CD14-positive monocyte (primary cell): ENCODE measurements at regions not wholly inside any gene's neighbourhood (a gene's known extent, or its start where the extent isn't known, plus 50 kb on each side); places are given as distances from the start of the nearest gene placed in this dataset.

Experiments
- DNase-seq, 3 donors: peaks; one replicate each; pipeline ENCODE4 v3.0.0-alpha.2; 2011 to 2022
- H2AFZ ChIP-seq: 2 replicates; pipeline ENCODE4 v1.6.0; 2012; ENCODE audit warnings: mild to moderate bottlenecking, low read depth, low read length, inconsistent platforms; ENCODE audit not compliant: insufficient read depth, poor library complexity, severe bottlenecking
- H3K27ac ChIP-seq, 2 donors: 1 replicate in 1 of 2; 2 replicates in 1 of 2; pipeline ENCODE4 v1.5.1; 2012 to 2013; ENCODE audit warnings: low read length in 2 of 2, control low read depth in 1 of 2, inconsistent platforms in 1 of 2, low read depth in 1 of 2, mild to moderate bottlenecking in 1 of 2
- H3K27me3 ChIP-seq, 2 donors: one replicate each; pipeline versions ENCODE4 v1.6.0 to v1.6.1; 2011 to 2013; ENCODE audit warnings: low read length in 2 of 2; ENCODE audit not compliant: control insufficient read depth in 2 of 2, insufficient read depth in 2 of 2
- H3K36me3 ChIP-seq, 2 donors: replicated peaks in 1 of 2; 1 replicate in 1 of 2; 2 replicates in 1 of 2; pipeline versions ENCODE4 v1.5.1 to v1.6.1; 2012 to 2013; ENCODE audit warnings: low read length in 2 of 2, control low read depth in 1 of 2, inconsistent platforms in 1 of 2, mild to moderate bottlenecking in 1 of 2; ENCODE audit not compliant: insufficient read depth in 2 of 2, control insufficient read depth in 1 of 2
- H3K4me1 ChIP-seq, 2 donors: 1 replicate in 1 of 2; 2 replicates in 1 of 2; pipeline versions ENCODE4 v1.5.1 to v1.6.1; 2012 to 2013; ENCODE audit warnings: low read length in 2 of 2, control low read depth in 1 of 2, inconsistent platforms in 1 of 2, mild to moderate bottlenecking in 1 of 2, moderate library complexity in 1 of 2; ENCODE audit not compliant: insufficient read depth in 2 of 2, control insufficient read depth in 1 of 2
- H3K4me2 ChIP-seq: replicated peaks from 2 replicates; pipeline ENCODE3; 2012; ENCODE audit warnings: low read length, moderate library complexity, mild to moderate bottlenecking; ENCODE audit not compliant: poor library complexity, severe bottlenecking; ENCODE audit errors: extremely low read depth
- H3K4me3 ChIP-seq, 3 experiments: fragments of 200-600 bp in 1 of 3; sonication (generic) in 1 of 3; replicated peaks in 1 of 3; 1 replicate in 2 of 3; 2 replicates in 1 of 3; pipeline ENCODE4 v1.5.1; 2011 to 2013; ENCODE audit warnings: low read length in 3 of 3, mild to moderate bottlenecking in 3 of 3, control low read depth in 2 of 3, low read depth in 2 of 3, inconsistent platforms in 1 of 3, moderate library complexity in 1 of 3
- H3K79me2 ChIP-seq: 2 replicates; pipeline ENCODE4 v1.6.0; 2012; ENCODE audit warnings: mild to moderate bottlenecking, control low read depth, inconsistent platforms, low read length, moderate library complexity; ENCODE audit not compliant: insufficient read depth
- H3K9ac ChIP-seq: 2 replicates; pipeline ENCODE4 v1.6.0; 2017; ENCODE audit warnings: low read length, mild to moderate bottlenecking; ENCODE audit not compliant: insufficient read depth, poor library complexity, severe bottlenecking
- H3K9me3 ChIP-seq, 2 donors: replicated peaks in 1 of 2; 1 replicate in 1 of 2; 2 replicates in 1 of 2; pipeline versions ENCODE4 v1.5.1 to v1.6.1; 2012 to 2013; ENCODE audit warnings: low read length in 2 of 2, control low read depth in 1 of 2; ENCODE audit not compliant: control insufficient read depth in 1 of 2, insufficient read depth in 1 of 2
- H4K20me1 ChIP-seq: 2 replicates; pipeline ENCODE4 v1.6.0; 2012; ENCODE audit warnings: mild to moderate bottlenecking, low read length, control low read depth, moderate library complexity; ENCODE audit not compliant: insufficient read depth
- H3K27ac Mint-ChIP-seq, 7 donors: one replicate each; pipeline ENCODE4 v1.8.0; 2020; ENCODE audit warnings: mild to moderate bottlenecking in 7 of 7, mixed read lengths in 7 of 7, moderate library complexity in 6 of 7, inconsistent platforms in 2 of 7
- H3K27me3 Mint-ChIP-seq, 3 donors: one replicate each; pipeline ENCODE4 v1.8.0; 2021 to 2022; ENCODE audit warnings: low read depth in 3 of 3, mild to moderate bottlenecking in 3 of 3, mixed read lengths in 3 of 3, moderate library complexity in 3 of 3, inconsistent platforms in 1 of 3
- H3K36me3 Mint-ChIP-seq, 2 donors: one replicate each; pipeline ENCODE4 v1.8.0; 2020; ENCODE audit warnings: mixed read lengths in 2 of 2, inconsistent platforms in 1 of 2, mild to moderate bottlenecking in 1 of 2
- H3K4me1 Mint-ChIP-seq: one replicate; pipeline ENCODE4 v1.8.0; 2020; ENCODE audit warnings: mild to moderate bottlenecking, mixed read lengths
- H3K4me3 Mint-ChIP-seq, 2 donors: one replicate each; pipeline ENCODE4 v1.8.0; 2020; ENCODE audit warnings: mild to moderate bottlenecking in 2 of 2, mixed read lengths in 2 of 2, moderate library complexity in 1 of 2
- H3K9me3 Mint-ChIP-seq, 7 donors: one replicate each; pipeline ENCODE4 v1.8.0; 2020 to 2022; ENCODE audit warnings: mixed read lengths in 7 of 7, mild to moderate bottlenecking in 6 of 7, moderate library complexity in 6 of 7, inconsistent platforms in 2 of 7
- WGBS: methylation state at CpG from one replicate; pipeline ENCODE4 v1.1.5; 2013; ENCODE audit warnings: missing lambda C conversion rate; ENCODE audit not compliant: insufficient coverage; 5-methylcytosine and 5-hydroxymethylcytosine counted together
- intact Hi-C, 2 donors: fragments of 100-400 bp; cut with micrococcal nuclease; formaldehyde crosslinking; loops; one replicate each; pipeline versions ENCODE4 v1.15.0 to v1.15.1; 2023
- TF ChIP-seq, protein P1 (sequence below): fragments of 200-600 bp; IDR thresholded peaks from one replicate; pipeline ENCODE4 v1.8.0; 2022; ENCODE audit warnings: antibody characterized with exemption, mild to moderate bottlenecking

DNA sequence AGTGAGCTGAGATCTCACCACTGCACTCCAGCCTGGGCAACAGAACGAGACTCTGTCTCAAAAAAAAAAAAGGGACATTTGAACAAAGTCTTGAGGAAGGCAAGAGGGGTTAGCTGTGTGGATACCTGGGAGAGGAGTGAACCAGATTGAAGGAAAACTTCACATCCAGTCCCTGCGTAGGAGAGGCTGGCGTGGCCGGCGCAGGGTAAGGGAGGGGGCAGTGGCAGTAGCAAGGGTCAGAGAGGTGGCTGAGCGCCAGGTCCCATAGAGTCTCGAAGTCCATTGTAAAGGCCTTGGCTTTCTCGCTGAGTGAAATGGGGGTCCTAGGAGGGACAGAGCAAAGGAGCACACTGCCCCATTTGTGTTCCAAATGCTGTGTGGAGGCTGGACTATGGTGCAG, 171.8 kb upstream of the WSCD1 start:
- Histone ChIP-seq H4K20me1 (no peaks in the 10 kb centered on the region), H2AFZ (no peak overlapping the region), H3K9ac (no peak overlapping the region), H3K36me3 (no peaks in the 10 kb centered on the region), H3K27ac (no peak overlapping the region), H3K4me1 (no peaks in the 10 kb centered on the region), H3K9me3 (peaks cover 0 to 13% of the 10 kb centered on the region in 2 donors), H3K27me3 (no peaks in the 10 kb centered on the region), H3K79me2 (no peaks in the 10 kb centered on the region), H3K4me3 (no peak overlapping the region), H3K4me2 (no peak overlapping the region)
- H3K36me3 Mint-ChIP-seq: no peaks in the 10 kb centered on the region
- peaks cover 4 to 12% (median 6%) of the 10 kb centered on the region in 7 donors for H3K9me3 Mint-ChIP-seq
- DNase-seq: no peak
- no peak overlapping the region for H3K4me3 Mint-ChIP-seq
- no peak overlapping the region for H3K27ac Mint-ChIP-seq
- intact Hi-C loops: no loop called here
- no peaks in the 10 kb centered on the region for H3K4me1 Mint-ChIP-seq
- TF ChIP-seq, protein P1, sequence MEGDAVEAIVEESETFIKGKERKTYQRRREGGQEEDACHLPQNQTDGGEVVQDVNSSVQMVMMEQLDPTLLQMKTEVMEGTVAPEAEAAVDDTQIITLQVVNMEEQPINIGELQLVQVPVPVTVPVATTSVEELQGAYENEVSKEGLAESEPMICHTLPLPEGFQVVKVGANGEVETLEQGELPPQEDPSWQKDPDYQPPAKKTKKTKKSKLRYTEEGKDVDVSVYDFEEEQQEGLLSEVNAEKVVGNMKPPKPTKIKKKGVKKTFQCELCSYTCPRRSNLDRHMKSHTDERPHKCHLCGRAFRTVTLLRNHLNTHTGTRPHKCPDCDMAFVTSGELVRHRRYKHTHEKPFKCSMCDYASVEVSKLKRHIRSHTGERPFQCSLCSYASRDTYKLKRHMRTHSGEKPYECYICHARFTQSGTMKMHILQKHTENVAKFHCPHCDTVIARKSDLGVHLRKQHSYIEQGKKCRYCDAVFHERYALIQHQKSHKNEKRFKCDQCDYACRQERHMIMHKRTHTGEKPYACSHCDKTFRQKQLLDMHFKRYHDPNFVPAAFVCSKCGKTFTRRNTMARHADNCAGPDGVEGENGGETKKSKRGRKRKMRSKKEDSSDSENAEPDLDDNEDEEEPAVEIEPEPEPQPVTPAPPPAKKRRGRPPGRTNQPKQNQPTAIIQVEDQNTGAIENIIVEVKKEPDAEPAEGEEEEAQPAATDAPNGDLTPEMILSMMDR: no peak
- H3K27me3 Mint-ChIP-seq: peaks cover 3 to 8% (median 4%) of the 10 kb centered on the region in 3 donors
- 98% methylated on average over 6 of the region's 8 CpGs for WGBS

DNA sequence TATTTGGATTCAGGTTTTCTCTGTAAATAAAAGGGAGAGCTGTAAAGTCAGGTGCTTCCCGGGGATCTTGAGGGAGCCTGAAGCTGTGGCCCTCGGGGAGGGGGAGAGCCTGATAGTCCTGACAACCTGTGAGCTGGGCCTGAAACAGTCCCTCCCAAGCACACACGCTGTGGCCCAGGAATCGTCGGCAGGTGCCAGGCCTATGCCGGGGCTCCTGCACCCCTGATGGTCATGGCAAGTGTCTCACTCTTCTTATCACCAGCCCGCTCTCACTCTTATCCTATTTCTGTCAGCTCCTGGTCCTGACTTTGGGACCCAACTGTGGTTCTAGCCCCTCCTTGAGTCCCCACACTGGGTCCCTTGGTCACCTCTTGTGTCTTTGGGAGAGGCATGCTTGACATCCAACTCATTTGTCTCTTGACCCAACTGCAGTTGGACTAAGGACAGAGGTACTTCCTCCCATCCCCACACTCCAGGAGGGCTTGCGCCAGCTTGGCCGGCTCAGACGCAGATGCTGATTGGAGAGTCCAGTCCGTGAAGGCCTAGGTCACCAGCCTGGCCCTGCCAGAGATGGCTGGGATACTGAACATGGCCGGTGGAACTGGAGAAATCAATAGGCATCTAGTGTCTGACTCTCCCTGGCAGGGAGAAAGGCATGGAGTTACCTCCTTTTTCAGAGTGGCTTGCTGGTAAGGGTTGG, 170.5 kb upstream of the WSCD1 start:
- no peaks in the 10 kb centered on the region for H3K36me3 Mint-ChIP-seq
- peaks cover 3 to 8% (median 4%) of the 10 kb centered on the region in 3 donors for H3K27me3 Mint-ChIP-seq
- intact Hi-C loops: no loop called here
- Histone ChIP-seq H3K36me3 (no peaks in the 10 kb centered on the region), H2AFZ (no peak overlapping the region), H3K4me2 (no peak overlapping the region), H3K4me3 (no peak overlapping the region), H3K79me2 (no peaks in the 10 kb centered on the region), H3K9me3 (peaks cover 0 to 15% of the 10 kb centered on the region in 2 donors), H4K20me1 (no peaks in the 10 kb centered on the region), H3K9ac (no peak overlapping the region), H3K27ac (no peak overlapping the region), H3K4me1 (no peaks in the 10 kb centered on the region), H3K27me3 (no peaks in the 10 kb centered on the region)
- H3K4me3 Mint-ChIP-seq: no peak overlapping the region
- TF ChIP-seq, protein P1: no peak
- peaks cover 4 to 13% (median 8%) of the 10 kb centered on the region in 7 donors for H3K9me3 Mint-ChIP-seq
- H3K4me1 Mint-ChIP-seq: no peaks in the 10 kb centered on the region
- 86% methylated on average over 8 of the region's 12 CpGs for WGBS
- DNase-seq: no peak
- H3K27ac Mint-ChIP-seq: no peak overlapping the region
